ENCODE measurements at regions not wholly inside any gene's neighbourhood (a gene's known extent, or its start where the extent isn't known, plus 50 kb on each side); places are given as distances from the start of the nearest gene placed in this dataset.
"Not testable (repeated sequence)": the region's sequence is repeated elsewhere in the genome, so short reads cannot be mapped to it uniquely, and the experiment has no call there.

DNA sequence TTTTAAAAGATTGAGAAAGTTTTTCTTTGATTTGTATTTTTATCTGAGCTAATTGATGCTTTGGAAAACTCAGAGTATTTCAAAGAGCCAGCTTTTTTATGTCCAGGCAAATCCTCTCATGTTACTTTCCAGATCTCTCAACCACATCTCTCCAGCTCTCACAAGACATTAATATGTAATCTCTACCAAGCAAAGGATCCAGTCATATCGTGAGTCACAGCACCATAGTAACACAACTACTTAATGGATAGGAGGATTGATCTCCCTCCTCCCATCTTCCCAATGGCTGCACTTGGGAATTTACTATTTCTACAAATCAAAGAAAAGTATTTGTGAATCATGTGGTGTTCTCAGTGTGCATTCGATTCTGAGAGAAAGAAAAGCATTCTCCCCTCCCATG is 63.3 kb downstream of the POU4F1 start:
- DNase-seq, result no peak

DNA sequence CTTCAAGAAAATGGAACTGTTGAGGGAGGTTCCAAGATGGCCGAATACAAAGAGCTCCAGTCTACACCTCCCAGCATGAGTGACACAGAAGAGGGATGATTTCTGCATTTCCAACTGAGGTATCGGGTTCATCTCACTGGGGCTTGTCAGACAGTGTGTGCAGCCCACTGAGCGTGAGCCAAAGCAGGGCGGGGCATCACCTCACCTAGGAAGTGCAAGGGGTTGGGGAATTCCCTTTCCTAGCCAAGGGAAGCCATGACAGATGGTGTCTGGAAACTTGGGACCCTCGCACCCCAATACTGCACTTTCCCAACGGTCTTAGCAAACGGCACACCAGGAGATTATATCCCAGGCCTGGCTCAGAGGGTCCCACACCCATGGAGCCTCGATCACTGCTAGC is 77.3 kb downstream of the POU4F1 start:
- not testable (repeated sequence) for DNase-seq

DNA sequence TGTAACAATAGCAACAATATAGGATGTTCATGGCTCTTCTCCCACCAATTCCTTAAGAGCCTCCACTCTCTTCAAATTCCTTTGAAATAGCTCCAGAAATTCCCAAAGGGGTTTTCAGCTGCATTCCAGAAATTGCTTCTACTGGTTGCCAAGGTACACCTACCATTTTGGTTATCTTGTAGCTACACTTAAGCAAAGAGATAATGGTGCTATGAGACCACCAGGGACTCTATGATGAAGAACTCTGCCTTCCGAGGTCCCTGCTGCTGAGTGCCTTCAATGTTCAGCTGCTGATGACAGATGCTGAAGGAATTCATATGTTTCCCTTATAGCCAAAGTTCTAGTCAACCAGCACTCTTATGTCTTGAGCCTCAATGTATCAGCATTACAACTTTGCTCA is 78.4 kb downstream of the POU4F1 start:
- DNase-seq, result no peak

GRCh38 chr13:78521091-78521490 is 82.3 kb downstream of the POU4F1 start:
- no peak for DNase-seq

DNA sequence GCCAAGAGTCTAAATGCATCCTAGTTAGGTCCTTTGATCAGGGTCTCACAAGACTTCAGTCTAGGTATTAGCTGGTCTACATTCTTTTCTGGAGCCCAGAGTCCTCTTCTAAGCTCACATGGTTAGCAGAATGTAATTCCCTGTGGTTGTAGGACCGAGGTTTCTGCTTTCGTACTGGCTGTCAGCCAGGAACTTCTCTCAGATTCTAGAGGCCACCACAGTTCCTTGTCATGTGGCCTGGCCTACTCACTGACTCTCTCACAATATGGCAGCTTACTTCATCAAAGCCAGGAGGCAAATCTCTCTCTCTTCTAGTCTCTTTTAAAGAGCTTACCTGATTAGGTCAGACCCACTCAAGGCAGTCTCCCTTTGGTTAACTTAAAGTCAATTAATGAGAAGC is 82.9 kb downstream of the POU4F1 start:
- no peak for DNase-seq

GRCh38 chr13:78518482-78518881 is 84.9 kb downstream of the POU4F1 start:
- DNase-seq, result not testable (repeated sequence)

GRCh38 chr13:78499802-78500201 is 103.5 kb downstream of the POU4F1 start:
- DNase-seq, result no peak

GRCh38 chr13:78497702-78498355 is 105.5 kb downstream of the POU4F1 start:
- no peak for DNase-seq

DNA sequence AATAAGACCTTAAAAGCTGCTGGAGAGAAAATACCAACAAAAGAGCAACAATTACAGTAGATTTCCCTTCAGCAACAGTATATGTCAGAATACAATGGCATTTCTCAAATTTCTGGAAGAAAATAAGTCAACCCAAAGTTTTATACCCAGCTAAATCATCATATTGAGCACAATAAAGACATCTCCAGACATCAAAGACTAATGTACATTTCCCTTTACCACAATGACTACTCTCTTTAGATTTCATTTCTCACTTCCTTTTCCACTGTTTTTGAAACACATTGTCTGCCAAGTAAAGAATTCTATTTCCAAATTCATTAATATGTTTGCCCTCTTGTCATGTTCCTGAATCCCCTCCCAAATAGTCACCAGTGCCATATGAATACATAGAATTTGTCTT is 111.4 kb downstream of the POU4F1 start:
- DNase-seq, result no peak

DNA sequence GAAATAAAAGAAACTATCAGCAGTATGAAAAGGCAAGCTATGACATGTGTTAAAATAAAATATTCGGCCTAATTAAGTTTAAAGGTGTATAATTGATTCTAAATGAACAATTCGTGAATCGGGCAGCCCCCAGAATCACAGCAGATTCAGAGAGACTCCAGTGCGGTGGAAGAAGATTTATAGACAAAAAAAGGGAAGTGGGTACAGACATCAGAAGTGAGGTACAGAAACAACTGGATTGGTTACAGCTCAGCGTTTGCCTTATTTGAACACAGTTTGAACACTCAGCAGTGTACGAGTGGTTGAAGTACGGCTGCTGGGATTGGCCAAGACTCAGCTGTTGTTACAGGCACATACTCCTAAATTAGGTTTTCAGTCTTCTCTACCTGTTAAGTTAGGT is 113.1 kb downstream of the POU4F1 start:
- DNase-seq, result not testable (repeated sequence)

GRCh38 chr13:78487707-78488106 is 115.6 kb downstream of the POU4F1 start:
- DNase-seq, result no peak

- no peak for DNase-seq
Observed at GRCh38 chr13:78485803-78486202, 117.5 kb downstream of the POU4F1 start.

DNA sequence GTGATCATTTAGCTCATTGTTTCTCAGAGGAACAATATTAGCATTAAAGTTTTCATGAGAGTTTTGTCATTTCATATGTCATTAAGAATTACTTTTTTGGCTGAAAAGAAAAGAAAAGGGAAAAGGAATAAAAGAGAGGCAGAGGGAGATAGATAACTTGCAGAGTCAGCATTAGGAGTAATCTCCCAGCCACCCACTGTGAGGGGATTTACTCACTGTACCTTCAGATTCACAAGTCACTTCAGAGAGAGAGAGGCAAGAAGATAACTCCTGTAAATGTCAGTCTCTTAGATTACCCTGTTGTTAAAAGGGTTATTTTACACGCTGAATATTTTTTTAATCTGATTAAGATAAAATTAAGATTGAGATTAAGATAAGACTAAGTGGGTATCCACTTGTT is 125.2 kb downstream of the POU4F1 start:
- no peak for DNase-seq

- no peak for DNase-seq
Observed at GRCh38 chr13:78476910-78477309, 126.4 kb downstream of the POU4F1 start.

- DNase-seq, result no peak
Observed at GRCh38 chr13:78468621-78469020, 134.7 kb downstream of the POU4F1 start.

DNA sequence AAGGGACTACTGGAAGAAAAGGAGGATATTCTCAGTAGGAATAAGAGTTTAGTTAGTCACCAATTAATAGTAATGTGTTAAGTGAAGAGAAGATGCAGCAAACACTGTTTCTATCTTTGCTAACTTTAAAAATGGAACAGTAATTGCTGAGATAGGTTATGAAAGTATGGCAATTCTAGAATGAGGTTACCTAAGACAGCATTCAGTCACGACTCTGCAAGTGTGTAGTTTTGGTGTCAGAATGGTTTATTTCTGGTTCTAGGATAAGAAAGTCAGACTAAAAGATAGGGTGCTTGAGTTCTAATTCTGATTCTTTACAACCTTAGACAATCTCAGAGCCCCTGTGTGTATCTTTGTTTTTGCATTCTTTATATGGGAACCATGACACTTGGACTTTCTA is 138.1 kb downstream of the POU4F1 start:
- no peak for DNase-seq

- no peak for DNase-seq
Observed at GRCh38 chr13:78460176-78460575, 143.2 kb downstream of the POU4F1 start.

DNA sequence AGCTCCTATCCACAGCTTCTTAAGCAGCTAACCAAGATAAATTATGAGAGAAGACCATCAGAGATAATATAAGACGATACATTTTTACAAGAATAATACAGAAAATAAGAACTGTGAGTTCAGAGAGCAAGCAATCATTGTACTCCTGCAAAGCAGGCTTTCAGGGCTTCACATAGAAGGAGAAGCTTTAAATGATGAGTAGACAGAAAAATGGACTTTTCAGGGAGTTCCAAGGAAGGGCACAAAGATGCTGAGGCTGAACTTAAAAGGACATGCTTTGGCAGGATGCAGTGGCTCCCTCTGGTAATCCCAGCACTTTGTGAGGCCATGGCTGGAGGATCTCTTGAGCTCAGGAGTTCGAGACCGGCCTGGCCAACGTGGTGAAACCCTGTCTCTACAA is 159.5 kb downstream of the POU4F1 start:
- no peak for DNase-seq

DNA sequence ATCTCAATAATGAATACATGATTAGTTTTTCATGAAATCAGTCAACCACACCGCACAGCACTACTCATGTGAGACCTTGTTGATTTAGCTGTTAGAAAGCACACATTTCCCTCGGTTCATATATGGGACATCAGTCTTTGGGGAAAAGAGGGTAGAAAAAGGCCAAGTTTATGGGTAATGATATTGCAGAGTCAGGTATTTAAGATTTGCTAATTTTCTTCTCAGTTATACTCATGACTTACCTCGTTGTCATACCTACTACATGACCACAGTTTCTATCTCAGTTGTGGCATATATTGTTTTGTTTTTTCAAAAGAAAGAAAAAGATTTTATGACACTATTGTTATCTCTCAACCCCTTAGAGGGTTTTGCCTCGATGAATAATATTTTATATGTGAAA is 165.6 kb downstream of the POU4F1 start:
- no peak for DNase-seq

DNA sequence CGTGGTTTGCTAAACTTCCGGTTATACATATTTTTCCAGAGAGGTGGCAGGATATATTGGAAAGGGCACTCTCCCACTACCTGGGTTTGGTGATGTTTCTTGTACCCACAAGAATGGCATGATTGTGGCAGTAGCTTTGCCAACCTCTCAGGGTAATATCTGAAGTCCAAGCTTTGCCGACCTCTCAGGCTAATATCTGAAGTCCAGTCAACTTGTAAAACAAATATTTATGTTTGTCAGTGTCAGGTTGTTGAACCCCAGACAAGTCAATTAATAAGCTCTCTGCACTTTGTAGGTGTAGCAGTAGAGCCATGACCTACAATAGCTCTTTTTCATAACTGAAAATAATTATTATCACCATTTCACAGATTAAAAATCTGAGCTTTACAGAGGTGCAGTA is 167.0 kb downstream of the POU4F1 start:
- no peak for DNase-seq

GRCh38 chr13:78431328-78431727 is 172.0 kb downstream of the POU4F1 start:
- no peak for DNase-seq

GRCh38 chr13:78430811-78431210 is 172.5 kb downstream of the POU4F1 start:
- no peak for DNase-seq

- no peak for DNase-seq
Observed at GRCh38 chr13:78430166-78430791, 173.1 kb downstream of the POU4F1 start.

- no peak for DNase-seq
Observed at GRCh38 chr13:78428646-78429045, 174.7 kb downstream of the POU4F1 start.
